ENCODE measurements at regions not wholly inside any gene's neighbourhood (a gene's known extent, or its start where the extent isn't known, plus 50 kb on each side); places are given as distances from the start of the nearest gene placed in this dataset.

- DNase-seq (ENCODE audit: low spot score) = no peak
Observed at GRCh38 chr9:81844131-81844567, 84.1 kb upstream of the SPATA31D4 start.

DNA sequence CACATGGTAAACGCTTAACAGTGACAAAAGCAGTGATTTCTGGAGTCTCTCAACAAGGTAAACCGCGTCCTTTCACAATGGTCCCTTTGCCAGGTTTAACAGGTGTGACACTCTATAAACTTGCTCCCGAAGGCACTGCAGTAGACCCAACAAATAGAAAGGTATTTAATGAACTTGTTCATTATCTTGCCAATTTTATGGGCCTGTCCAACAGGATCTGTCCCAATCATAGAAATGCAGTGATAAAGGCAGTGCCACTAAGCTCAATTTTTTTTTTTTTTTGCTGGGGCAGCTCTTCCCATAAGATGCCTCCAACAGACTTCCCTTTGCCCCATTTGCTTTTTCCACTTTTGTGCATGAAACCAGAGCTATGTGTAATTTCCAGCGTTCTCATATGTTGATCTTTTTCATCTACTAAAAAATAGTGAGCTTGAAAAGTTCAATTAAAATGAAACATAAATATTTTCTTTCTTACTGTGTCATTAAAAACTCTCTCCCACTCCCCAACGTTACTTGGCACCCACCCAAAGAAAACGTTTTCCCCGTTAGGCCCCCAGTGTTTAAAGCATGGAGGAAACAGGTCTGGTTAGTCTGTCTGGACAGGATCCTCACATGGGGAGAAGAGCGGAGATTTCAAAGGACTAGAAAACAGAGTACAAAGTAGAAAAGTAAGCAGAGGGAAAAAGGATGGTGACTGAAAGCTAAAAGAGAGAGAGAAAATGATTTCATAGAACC is 80.9 kb upstream of the SPATA31D4 start:
- DNase-seq (ENCODE audit: low spot score) = peak; percentile 57

DNA sequence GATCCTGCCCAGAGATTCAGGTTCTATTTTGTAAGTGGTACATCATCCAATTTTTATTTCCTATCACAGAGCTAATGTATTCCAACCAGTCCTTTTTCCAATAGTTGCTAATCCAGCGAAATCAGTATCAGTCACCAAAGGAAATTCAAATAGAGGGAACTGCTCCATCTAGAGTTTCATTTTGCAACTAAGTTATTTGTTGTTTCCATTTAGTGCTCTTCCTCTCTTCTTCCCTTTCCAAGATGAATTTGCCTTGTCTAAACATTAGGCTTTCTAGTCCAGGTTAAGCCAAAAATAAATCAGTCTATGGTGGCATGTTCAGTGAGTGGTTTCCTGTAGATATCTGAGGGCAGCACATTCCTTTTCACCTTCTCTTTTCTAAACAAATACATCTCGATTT is 79.8 kb upstream of the SPATA31D4 start:
- peak; percentile 63 for DNase-seq (ENCODE audit: low spot score)

DNA sequence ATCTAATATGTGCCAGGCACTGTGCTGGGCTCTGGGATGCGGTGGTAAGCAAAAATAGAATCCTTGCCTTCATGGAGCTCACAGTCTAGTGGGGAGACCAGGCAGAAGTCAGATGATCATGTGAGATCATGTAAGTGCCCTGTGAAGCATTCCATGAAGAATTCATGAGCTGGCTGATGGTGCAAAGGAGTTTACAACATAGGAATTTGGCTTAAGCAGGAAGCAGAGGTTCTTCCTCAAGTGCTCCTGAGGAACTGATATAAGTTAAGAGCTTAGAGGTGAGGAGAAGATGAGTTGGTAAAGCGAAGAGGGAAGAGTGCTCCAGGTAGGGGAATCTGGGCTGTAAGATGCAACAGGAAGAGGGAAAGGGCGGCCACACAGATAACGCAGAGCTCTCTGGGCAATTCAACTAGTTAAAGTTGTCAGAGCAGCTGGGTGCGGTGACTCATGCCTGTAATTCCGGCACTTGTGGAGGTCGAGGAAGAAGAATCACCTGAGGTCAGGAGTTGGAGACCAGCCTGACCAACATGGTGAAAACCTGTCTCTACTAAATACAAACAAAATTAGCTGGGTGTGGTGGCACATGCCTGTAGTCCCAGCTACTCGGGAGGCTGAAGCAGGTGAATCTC is 78.5 kb upstream of the SPATA31D4 start:
- DNase-seq (ENCODE audit: low spot score) = no peak

DNA sequence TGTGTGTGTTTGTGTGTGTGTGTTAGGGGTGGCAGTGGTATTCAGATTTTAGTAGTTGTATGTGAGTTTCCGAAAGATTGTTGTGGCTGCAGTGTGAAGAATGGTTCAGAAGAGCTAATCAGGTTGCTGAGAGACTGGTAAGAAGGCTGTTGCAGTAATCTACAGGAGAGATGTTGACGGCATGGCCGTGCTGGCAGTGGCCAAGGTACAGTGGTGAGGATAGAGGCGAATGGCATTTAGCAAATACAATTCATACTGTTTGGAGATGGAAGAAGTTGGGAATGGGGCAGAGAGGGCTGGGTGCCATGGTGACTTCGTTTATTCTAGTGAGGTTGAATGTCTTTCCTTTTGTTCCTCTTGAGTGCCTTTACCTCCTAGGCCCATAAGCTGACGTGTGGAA is 77.5 kb upstream of the SPATA31D4 start:
- no peak for DNase-seq (ENCODE audit: low spot score)

DNA sequence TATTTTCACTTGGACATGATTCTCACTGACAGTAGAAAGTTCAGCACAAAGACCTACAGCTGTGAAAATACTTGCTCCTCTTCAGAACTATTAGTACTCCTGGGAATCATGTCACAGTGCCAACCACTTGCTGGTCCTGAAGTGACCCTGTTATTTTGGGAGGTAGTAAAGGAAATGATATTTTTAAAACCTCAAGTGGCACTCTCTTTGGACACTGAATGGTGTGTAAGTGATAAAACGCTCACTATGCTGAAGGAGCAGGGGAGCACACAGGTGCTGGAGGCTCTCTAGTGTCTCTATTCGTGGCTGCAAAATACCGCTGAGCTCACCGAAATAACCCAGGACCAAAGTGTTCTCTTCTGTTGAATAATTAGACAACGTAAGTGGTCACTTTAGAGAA is 76.9 kb upstream of the SPATA31D4 start:
- no peak for DNase-seq (ENCODE audit: low spot score)

GRCh38 chr9:81852820-81853219 is 75.4 kb upstream of the SPATA31D4 start:
- DNase-seq (ENCODE audit: low spot score) = no peak

- no peak for DNase-seq (ENCODE audit: low spot score)
Observed at GRCh38 chr9:81855538-81855937, 72.7 kb upstream of the SPATA31D4 start.

GRCh38 chr9:81858657-81859430 is 69.4 kb upstream of the SPATA31D4 start:
- DNase-seq (ENCODE audit: low spot score) = no peak

DNA sequence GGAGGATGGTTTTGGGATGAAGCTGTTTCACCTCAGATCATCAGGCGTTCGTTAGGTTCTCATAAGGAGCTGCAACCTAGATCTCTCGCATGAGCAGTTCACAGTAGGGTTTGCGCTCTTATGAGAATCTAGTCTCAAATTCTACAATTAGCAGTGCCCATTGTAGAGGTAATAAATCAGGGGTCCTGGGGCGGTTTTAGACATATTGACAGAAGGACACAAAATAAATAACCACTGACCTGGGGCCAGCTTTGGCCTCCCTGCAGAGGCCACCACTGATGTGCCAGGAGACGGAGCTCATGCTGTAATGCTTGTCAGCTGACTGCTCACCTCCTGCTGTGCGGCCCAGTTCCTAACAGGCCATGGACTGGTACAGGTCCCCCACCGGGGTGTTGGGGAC is 67.6 kb upstream of the SPATA31D4 start:
- DNase-seq (ENCODE audit: low spot score) = no peak

GRCh38 chr9:81861644-81862043 is 66.6 kb upstream of the SPATA31D4 start:
- no peak for DNase-seq (ENCODE audit: low spot score)

- DNase-seq (ENCODE audit: low spot score) = no peak
Observed at GRCh38 chr9:81868145-81868544, 60.1 kb upstream of the SPATA31D4 start.

DNA sequence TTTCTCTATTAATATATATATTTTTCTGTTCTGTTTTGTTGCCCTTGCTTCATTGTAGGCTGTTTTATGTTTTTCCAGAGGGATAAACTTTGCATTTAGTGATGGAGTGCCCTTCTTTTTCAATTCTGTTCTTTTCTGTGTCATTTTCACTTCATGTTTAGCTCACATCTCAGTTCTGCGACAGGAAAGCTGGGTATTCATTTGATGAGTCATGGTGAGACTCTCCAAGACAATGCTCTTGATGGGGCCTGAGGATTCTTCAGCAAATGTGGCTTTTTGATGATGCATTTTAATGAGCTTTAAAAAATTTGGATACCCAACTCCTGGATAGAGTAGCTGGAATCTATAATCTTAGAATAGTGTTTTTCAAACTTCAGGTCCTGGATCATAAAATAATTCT is 56.5 kb upstream of the SPATA31D4 start:
- DNase-seq (ENCODE audit: low spot score) = no peak

DNA sequence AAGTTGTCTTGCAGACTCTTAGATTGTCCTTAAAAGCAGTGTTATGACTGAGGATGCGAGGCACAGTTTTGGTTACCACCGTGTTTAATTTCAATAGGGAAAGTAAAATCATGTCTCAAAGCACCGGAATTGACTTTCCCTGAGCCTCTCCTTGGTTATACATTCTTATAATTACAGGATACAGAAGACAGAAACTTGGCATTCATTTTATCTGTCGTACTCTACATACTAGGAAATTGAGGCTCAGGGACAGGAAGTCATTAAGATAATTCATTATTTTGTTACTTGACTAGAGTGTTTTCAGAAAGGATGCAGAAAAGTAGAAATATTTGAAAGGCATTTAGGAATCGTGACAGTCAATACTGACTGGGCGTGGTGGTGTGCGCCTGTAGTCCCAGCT is 54.0 kb upstream of the SPATA31D4 start:
- DNase-seq (ENCODE audit: low spot score) = no peak

DNA sequence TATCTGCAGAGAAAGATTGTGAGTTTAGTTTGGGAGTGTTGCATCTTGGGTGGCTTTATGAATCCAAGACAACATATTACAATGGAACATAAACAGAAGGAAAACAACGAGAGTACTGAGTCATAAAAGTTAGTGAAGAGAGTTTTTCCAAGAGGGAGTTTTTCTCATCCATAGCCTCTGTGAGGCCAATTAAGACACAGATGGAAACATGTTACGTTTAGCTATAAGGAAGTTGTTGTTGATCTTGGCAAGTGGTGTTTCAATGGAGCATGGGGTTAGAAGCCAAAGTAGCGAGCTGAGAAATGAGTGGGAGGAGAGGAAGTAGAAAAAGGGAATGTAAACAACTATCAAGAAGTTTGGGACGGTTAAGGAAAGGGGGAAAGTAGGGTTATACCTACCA is 53.3 kb upstream of the SPATA31D4 start:
- peak; percentile 31 for DNase-seq (ENCODE audit: low spot score)

DNA sequence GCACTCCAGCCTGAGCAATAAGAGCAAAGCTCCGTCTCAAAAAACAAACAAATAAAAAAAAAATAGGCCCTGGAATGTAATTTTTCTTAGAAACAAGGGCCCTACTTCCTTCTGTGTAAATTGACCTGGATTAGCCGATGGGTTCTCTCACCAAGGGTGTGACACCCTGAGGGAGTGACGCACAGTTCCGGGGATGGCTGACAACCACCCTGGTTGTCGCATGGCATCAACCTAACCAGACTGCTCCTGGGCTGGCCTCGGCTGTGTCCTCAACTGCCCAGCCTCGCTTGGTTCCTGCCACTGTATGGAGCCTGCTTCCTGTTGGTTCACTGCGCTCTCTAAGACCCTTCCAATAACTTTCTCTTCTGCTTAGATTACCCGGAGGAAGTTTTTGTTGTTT is 51.2 kb upstream of the SPATA31D4 start:
- DNase-seq (ENCODE audit: low spot score) = no peak
